Ascending aorta (tissue), 2 donors: ENCODE measurements at regions not wholly inside any gene's neighbourhood (a gene's known extent, or its start where the extent isn't known, plus 50 kb on each side); places are given as distances from the start of the nearest gene placed in this dataset.

Source experiments
- DNase-seq, 2 donors: peaks; one replicate each; pipeline ENCODE4 v3.0.0-alpha.2; 2019; ENCODE audit warnings: low spot score in 2 of 2
- H3K27ac ChIP-seq, 2 donors: fragments of 200-600 bp; sonication (generic); one replicate each; pipeline ENCODE4 v1.5.1; 2016 to 2017; ENCODE audit warnings: mild to moderate bottlenecking in 1 of 2
- H3K27me3 ChIP-seq: fragments of 200-600 bp; sonication (generic); one replicate; pipeline ENCODE4 v1.5.1; 2017
- H3K36me3 ChIP-seq, 2 donors: fragments of 200-600 bp; sonication (generic); one replicate each; pipeline ENCODE4 v1.5.1; 2016
- H3K4me1 ChIP-seq, 2 donors: fragments of 200-600 bp; sonication (generic); one replicate each; pipeline ENCODE4 v1.5.1; 2016 to 2017; ENCODE audit warnings: mild to moderate bottlenecking in 1 of 2
- H3K4me3 ChIP-seq, 2 donors: fragments of 200-600 bp; sonication (generic); one replicate each; pipeline ENCODE4 v1.5.1; 2016 to 2017; ENCODE audit warnings: mild to moderate bottlenecking in 1 of 2
- H3K9me3 ChIP-seq, 2 donors: fragments of 200-600 bp; sonication (generic); one replicate each; pipeline ENCODE4 v1.5.1; 2016
- CTCF ChIP-seq, 3 experiments: fragments of 200-600 bp in 2 of 3; fragments of 450-650 bp in 1 of 3; sonication (generic) in 2 of 3; IDR thresholded peaks; one replicate each; pipeline ENCODE4 v1.5.1; 2016 to 2019; ENCODE audit warnings: antibody characterized with exemption in 3 of 3, mild to moderate bottlenecking in 1 of 3, moderate library complexity in 1 of 3
- intact Hi-C: fragments of 100-400 bp; cut with DNase I; formaldehyde crosslinking; loops from one replicate; pipeline ENCODE4 v1.15.1; 2023

- Histone ChIP-seq H3K4me3 (no peak overlapping the region), H3K9me3 (no peaks in the 10 kb centered on the region), H3K36me3 (no peaks in the 10 kb centered on the region), H3K27me3 (no peaks in the 10 kb centered on the region), H3K4me1 (no peaks in the 10 kb centered on the region), H3K27ac (no peak overlapping the region)
- no peak for DNase-seq
- no peak for TF ChIP-seq CTCF (IDR thresholded peaks at IDR 0.05)
- intact Hi-C loops, result no loop called here
These were observed 330.6 kb upstream of the FBXO33 start for GRCh38 chr14:39762576-39763401.

- intact Hi-C loops, result no loop called here
- Histone ChIP-seq H3K4me1 (no peaks in the 10 kb centered on the region), H3K27ac (no peak overlapping the region), H3K27me3 (no peaks in the 10 kb centered on the region), H3K9me3 (no peaks in the 10 kb centered on the region), H3K4me3 (no peak overlapping the region), H3K36me3 (no peaks in the 10 kb centered on the region)
- DNase-seq, result no peak
- no peak for TF ChIP-seq CTCF (IDR thresholded peaks at IDR 0.05)
These were observed 323.1 kb upstream of the FBXO33 start for GRCh38 chr14:39755269-39755878.

- Histone ChIP-seq H3K27me3 (no peaks in the 10 kb centered on the region), H3K36me3 (no peaks in the 10 kb centered on the region), H3K9me3 (no peaks in the 10 kb centered on the region), H3K4me3 (no peak overlapping the region), H3K4me1 (peaks cover 3 to 6% of the 10 kb centered on the region in 2 donors), H3K27ac (peak overlapping the region in 1 of 2 donors; percentile 53)
- DNase-seq, result no peak
- no peak for TF ChIP-seq CTCF (IDR thresholded peaks at IDR 0.05)
- intact Hi-C loops, result no loop called here
These were observed 308.2 kb upstream of the FBXO33 start for GRCh38 chr14:39740454-39740853.

GRCh38 chr14:39739796-39740195, 307.6 kb upstream of the FBXO33 start:
- Histone ChIP-seq H3K9me3 (no peaks in the 10 kb centered on the region), H3K27me3 (no peaks in the 10 kb centered on the region), H3K27ac (peak overlapping the region; percentile 53 to 59), H3K4me3 (no peak overlapping the region), H3K36me3 (no peaks in the 10 kb centered on the region), H3K4me1 (peaks cover 3 to 6% of the 10 kb centered on the region in 2 donors)
- DNase-seq, result peak; percentile 12 to 65
- TF ChIP-seq CTCF (IDR thresholded peaks at IDR 0.05), result no peak
- intact Hi-C loops, result no loop called here

GRCh38 chr14:39734306-39734705, 302.1 kb upstream of the FBXO33 start:
- intact Hi-C loops, result no loop called here
- H3K27me3 ChIP-seq, result no peaks in the 10 kb centered on the region
- no peaks in the 10 kb centered on the region for H3K9me3 ChIP-seq
- H3K4me1 ChIP-seq, result no peaks in the 10 kb centered on the region
- no peaks in the 10 kb centered on the region for H3K36me3 ChIP-seq
- no peak overlapping the region for H3K27ac ChIP-seq
- no peak for DNase-seq
- H3K4me3 ChIP-seq, result no peak overlapping the region
- no peak for TF ChIP-seq CTCF (IDR thresholded peaks at IDR 0.05)
